GM12874 (cell line): ENCODE measurements at regions not wholly inside any gene's neighbourhood (a gene's known extent, or its start where the extent isn't known, plus 50 kb on each side); places are given as distances from the start of the nearest gene placed in this dataset.

Experiments used
- TF ChIP-seq, protein P1 (sequence below): IDR thresholded peaks from 2 replicates; pipeline ENCODE4 v1.5.1; 2011; ENCODE audit warnings: low read depth, mild to moderate bottlenecking, control low read depth, low read length, moderate library complexity; ENCODE audit not compliant: insufficient read depth

DNA sequence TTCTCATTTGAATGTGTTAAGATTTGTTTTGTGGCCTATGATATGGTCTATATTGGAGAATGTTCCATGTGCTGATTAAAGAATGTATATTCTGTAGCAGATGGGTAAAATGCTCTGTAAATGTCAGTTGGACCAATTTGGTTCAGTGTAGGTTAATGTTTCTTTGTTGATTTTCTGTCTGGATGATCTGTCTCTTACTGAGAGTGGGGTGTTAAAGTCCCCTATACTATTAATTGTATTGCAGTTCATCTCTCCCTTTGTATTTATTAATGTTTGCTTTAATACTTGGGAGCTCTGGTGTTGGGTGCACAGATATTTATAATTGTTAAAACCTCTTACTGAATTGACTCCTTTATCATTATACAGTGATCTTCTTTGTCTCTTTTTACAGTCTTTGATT is 584.5 kb downstream of the NUF2 start:
- TF ChIP-seq, protein P1, sequence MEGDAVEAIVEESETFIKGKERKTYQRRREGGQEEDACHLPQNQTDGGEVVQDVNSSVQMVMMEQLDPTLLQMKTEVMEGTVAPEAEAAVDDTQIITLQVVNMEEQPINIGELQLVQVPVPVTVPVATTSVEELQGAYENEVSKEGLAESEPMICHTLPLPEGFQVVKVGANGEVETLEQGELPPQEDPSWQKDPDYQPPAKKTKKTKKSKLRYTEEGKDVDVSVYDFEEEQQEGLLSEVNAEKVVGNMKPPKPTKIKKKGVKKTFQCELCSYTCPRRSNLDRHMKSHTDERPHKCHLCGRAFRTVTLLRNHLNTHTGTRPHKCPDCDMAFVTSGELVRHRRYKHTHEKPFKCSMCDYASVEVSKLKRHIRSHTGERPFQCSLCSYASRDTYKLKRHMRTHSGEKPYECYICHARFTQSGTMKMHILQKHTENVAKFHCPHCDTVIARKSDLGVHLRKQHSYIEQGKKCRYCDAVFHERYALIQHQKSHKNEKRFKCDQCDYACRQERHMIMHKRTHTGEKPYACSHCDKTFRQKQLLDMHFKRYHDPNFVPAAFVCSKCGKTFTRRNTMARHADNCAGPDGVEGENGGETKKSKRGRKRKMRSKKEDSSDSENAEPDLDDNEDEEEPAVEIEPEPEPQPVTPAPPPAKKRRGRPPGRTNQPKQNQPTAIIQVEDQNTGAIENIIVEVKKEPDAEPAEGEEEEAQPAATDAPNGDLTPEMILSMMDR = no peak

DNA sequence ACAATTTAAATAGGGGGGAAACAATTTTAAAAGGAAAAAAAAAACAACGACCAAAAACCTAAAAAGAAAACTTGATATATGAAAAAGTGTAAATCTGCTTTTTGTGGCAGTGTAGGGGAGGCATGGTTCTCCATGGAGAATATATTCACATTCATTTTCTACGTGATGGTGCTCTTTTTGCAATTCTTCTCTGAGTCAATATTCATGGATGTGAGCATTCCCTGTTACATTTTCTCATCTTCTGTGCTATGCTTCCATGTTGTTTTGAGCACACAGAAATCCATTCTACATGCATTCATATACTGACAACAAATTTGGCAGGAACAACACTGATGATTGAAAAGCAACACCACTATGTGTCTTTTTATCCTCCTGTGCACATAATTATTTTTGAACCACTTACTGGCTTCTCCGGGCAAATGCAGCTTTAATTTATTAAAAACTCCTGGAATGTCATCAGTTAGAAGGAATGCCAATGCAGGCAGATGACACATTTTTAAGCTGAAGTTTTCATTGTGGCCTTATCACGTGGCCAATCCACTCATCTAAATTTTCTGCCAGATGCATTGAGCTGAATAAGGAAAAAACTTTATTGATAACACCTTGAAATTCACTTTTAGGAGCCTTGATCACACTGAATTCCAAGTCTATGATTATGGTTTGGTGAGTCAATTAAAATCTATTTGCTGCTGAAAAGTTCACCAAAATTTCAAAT is 590.6 kb downstream of the NUF2 start:
- TF ChIP-seq, protein P1 = no peak

DNA sequence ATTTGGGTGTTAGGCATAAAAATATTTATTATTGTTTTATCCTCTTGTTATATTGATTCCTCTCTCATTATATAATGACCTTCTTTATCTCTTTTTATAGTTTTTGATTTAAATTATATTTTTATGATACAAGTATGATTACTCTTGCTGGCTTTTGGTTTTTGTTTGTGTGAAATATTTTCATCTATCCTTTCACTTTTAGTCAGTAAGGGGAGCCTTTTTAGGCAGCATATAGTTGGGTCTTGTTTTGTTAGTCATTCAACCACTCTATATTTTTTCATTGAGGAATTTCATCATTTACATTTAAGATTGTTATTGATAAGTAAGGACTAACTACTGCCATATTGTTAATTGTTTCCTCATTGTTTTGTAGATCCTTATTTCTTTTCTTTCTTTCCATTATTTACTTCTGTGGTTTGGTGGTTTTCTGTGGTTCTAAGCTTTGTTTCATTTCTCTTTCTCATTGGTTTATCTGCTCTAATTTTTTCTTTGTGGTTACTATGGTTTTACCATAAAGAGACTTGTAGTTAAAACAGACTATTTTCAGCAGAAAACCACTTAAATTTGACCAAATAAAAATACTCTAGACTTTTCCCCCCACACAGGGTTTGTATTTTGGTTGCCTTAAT is 593.1 kb downstream of the NUF2 start:
- TF ChIP-seq, protein P1 = no peak

DNA sequence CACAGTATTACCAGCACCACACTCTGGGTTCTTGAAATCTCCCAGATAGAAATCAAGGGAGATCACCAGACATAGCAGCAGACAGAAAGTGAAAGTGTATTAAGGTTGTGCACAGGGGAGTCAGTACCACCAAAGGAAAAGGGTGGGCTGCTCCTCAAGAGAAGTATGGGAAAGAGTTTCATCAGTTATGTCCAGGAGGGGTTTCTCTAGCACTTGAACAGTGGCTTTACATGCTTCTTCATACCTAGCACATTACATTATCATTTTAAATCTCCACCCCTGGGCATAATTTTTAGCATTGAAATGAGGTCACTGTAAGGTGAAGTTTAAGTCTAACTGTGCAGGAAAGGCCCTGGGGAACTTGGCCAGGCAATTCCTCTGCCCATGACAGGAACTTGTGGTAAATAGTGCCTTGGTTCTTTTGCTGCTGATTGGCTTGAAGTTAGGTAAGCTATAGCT is 601.0 kb downstream of the NUF2 start:
- TF ChIP-seq, protein P1 = no peak

DNA sequence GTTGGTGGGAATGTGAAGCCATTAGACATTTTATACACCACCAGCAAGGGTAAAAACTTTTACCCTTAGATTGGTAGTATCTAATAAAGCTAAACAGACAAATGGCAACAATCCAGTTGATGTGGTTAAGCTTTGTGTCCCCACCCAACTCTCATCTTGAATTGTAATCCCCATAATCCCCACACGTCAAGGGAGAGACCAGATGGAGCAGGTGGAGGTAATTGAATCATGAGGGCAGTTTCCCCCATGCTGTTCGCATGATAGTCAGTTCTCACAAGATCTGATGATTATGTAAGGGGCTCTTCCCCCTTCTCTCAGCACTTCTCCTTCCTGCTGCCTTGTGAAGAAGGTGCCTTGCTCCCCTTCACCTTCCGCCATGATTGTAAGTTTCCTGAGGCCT is 602.3 kb downstream of the NUF2 start:
- TF ChIP-seq, protein P1 = no peak

DNA sequence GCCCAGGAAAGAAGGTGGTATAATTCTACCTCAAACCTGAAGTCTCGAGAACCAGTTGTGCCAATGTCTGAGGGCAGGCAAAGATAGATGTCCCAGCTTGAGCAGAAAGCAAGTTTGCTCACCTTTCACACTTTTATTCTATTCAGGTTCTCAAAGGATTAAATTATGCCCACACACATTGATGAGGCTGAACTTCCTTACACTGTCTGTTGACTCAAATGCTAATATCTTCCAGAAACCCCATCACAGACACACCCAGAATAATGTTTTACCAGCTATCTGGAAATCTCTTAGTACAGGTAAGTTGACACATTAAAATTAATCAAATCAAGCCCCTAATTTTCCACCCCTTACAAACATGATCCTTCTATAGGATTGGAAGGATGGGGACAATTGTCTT is 605.7 kb downstream of the NUF2 start:
- TF ChIP-seq, protein P1 = no peak

DNA sequence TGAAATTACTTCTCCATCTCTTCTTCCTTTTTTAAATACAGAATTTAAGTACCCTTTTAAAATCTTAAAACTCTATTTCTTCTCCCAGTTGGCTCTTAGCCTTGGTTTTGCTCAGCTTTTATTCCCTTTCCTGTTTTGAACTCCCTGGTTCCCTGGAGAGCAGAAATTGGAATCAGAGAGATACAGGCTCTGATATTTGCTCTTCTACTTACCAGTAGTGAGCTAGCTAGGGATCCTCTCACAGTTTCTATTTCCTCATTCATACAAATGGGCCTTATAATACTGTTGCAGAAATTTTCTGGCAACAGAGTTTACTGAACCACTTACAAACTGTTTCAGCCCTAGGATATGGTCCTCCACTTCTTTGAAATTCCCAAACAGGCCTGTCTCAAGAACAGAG is 606.3 kb downstream of the NUF2 start:
- TF ChIP-seq, protein P1 = no peak
